GM19467 (cell line): ENCODE measurements at regions not wholly inside any gene's neighbourhood (a gene's known extent, or its start where the extent isn't known, plus 50 kb on each side); places are given as distances from the start of the nearest gene placed in this dataset.

ENCODE experiments used
- ATAC-seq: cut with Tn5 transposase; IDR thresholded peaks from one replicate; pipeline ENCODE4 v1.9.1; 2021; ENCODE audit warnings: mild to moderate bottlenecking, moderate library complexity; ENCODE audit not compliant: unreplicated experiment

GRCh38 chr2:122206101-122206500 is 450.6 kb downstream of the TSN start:
- ATAC-seq, result no peak

DNA sequence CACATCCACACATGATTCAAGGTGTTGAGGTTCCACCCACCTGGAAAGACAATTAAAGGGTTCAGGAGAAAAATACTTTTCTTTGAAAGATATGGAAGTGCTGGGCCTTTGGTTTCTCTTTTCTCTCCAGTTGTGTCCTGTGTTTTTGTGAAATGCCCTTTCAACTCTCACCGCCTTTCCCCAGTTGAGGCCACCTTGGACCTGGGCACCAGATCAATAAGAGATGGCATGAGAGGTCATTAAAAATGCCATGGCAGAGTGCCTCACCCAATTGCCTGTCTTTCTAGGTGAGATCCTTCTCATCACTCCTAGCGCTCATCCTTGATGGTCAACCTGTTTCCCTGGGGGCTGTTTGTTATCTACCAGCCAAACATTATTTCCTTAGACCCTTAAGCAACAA is 453.9 kb downstream of the TSN start:
- no peak for ATAC-seq

DNA sequence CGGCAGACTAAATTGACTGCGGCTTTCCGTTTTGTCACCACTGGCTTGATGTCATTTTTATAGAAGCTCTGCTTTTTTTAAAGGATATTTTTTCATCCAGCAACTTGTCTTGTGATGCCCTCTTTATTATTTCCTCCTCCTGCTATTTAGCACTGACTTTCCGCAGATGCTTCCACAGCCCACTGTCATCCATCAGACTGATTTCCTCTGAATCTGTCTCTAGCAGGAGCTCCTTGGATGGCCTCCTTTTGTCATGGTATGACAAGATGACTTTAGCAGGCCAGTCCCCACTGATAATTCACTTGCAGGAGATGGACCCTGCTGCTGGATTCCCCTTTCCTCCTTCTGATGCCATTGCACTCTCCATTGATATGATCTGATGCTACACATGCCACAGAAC is 454.6 kb downstream of the TSN start:
- ATAC-seq, result no peak

DNA sequence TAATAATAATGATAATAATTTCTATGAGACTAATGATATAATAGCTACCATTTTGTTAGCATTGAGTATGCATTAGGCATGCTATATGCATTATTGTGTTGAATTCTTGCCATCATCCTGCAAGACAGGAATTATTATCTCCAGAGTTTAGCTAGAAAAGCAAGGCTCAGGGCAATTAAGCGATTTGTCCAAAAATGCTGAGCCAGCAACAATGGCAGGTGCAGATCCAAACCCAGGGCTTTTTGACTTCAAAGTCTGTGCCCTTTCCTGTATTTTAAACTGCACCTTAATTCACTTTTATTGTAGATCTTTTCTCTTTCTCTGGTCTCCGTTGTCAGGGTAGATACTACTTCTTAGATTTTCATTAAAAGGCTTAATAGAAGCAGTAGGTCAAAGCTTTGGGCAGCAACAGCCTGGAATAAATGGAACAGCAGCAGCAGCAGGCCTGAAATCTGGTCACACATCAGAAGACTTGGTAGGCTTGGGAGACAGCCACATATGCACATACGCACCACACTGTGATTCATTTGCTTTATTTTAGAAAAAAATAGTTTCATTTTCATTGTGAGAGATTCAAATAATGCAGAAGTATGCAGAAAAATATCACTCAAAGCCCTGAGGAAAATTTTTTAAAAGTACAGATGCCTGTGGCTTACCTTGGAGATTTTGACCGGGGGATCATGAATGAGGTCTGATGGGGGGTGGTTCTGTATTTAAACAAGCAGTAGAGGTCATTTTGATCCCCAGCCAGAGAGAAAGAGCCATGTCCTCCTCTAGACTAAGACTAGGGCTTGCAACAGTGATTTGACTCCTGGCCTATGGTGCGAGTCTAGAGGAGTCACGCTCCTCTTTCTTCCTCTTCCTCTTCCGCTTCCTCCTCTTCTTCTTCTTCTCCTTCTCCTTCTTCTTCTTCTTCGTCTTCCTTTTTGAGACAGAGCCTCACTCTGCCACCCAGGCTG is 455.7 kb downstream of the TSN start:
- ATAC-seq, result no peak

DNA sequence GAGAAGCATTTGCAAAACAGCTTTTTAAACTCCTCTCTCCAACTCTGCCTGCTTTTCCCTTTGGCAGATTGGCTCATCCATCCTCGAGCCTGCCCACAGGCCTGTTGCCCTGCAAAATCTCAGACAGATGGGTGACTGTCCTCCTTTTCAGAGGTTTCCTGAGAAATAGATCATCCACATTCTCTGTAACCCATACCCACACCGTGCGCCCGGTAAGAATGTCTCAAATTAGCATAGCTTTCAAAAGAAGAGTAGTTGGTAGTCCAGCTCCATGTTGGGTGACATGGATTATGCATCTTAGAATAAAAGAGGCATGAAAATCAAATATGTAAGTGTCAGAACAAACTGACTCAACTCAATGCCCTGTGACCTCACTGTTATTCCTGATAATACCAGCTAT is 457.9 kb downstream of the TSN start:
- ATAC-seq, result no peak

DNA sequence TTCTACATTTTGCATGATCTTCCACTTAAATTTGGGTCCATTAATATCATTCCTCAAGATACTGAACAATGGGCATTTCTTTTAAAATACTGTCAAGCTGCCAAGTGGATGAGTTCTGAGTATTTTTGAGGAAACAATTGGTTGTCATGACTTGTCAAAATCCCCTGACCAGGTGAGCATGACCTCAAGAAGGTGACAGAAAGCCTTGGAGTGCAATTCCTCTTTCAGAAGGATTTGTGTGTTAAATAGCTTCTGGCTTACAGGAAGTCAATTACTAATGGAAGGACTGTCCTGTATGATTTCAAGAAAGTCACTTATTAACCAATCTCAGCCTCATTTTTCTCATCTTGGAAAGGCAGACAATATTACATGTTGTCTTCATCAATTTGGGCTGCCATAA is 460.6 kb downstream of the TSN start:
- no peak for ATAC-seq

DNA sequence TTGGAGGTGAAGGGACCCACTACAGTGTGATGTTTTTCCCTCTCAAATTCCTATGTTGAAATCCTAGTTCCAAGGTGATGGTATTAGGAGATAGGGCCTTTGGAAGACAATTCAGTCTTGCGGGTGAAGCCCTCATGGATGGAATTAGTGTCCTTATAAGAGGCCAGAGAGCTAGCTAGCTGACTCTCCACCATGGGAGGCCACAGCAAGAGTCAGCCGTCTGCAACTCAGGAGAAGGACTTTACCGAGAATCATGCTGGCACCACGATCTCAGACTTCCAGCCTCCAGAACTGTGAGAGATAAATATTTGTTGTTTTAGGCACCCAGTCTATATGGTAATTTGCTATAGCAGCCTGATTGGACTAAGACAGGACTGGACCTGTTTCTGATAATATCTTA is 461.4 kb downstream of the TSN start:
- no peak for ATAC-seq

- ATAC-seq, result no peak
Measured at GRCh38 chr2:122218596-122218995, 463.1 kb downstream of the TSN start.

- no peak for ATAC-seq
Measured at GRCh38 chr2:122219504-122219903, 464.1 kb downstream of the TSN start.

- no peak for ATAC-seq
Measured at GRCh38 chr2:122221665-122222064, 466.2 kb downstream of the TSN start.

- ATAC-seq, result no peak
Measured at GRCh38 chr2:122231296-122231695, 475.8 kb downstream of the TSN start.

DNA sequence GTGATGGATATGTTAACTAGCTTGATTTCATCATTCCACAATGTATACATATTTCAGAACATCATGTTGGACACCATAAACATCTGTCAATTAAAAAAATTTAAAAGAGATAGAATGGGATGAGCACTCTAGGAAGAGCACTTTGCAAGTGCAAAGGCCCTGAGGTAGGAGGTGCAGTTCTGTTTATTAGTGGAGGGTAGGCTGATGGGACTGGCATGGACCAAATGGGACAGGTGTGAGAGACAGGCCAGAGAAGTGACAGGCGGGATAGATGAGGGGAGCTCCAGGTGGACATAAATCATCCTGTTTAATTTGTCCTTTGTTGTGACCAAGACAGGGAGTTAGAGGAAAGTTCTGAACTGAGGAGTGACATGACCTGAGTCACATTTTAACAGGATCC is 477.9 kb downstream of the TSN start:
- ATAC-seq, result no peak

- no peak for ATAC-seq
Measured at GRCh38 chr2:122236152-122236874, 480.9 kb downstream of the TSN start.

DNA sequence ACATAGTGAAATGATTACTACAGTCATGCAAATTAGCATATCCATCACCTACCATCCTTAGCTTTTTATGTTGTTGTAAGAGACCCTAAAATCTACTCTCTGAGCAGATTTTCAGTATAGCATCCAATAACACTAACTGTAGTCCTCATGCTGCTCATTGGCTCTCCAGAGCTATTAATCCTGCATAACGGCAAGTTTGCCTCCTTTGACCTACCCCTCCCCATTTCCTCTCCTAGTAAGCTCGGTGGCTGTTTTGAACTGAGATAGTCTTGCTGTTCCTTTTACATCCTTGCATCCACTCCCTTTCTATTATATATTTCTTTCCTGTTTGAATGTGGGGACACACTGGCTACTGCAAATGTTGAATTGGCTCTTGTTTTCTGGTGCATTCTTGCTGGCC is 481.5 kb downstream of the TSN start:
- no peak for ATAC-seq

- no peak for ATAC-seq
Measured at GRCh38 chr2:122237450-122237849, 482.0 kb downstream of the TSN start.

GRCh38 chr2:122238006-122238559 is 482.6 kb downstream of the TSN start:
- no peak for ATAC-seq

GRCh38 chr2:122239440-122239839 is 484.0 kb downstream of the TSN start:
- ATAC-seq, result no peak

GRCh38 chr2:122244598-122245229 is 489.3 kb downstream of the TSN start:
- ATAC-seq, result no peak

GRCh38 chr2:122249673-122250072 is 494.2 kb downstream of the TSN start:
- ATAC-seq, result no peak

GRCh38 chr2:122251158-122251557 is 495.7 kb downstream of the TSN start:
- ATAC-seq, result no peak

DNA sequence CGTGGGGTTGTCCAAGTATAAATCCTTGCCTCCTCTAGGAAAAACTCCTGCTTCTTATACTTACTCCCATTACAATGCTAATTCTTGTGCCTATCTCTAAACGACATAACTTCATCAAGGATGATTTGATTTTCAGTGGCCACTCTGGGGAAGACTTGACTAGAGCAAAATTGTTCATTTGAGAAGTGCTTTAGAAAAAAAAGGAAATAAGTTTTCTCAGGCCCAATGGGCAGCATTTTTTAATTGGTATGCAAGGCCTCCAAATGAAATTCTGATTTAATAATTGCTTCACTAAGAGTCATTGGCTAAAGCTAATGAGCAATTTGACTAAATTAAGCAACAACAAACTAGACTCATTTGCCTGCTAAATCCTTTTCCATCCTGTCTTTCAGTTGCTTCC is 496.1 kb downstream of the TSN start:
- ATAC-seq, result no peak
